ENCODE measurements at regions not wholly inside any gene's neighbourhood (a gene's known extent, or its start where the extent isn't known, plus 50 kb on each side); places are given as distances from the start of the nearest gene placed in this dataset.
"Not testable (repeated sequence)": the region's sequence is repeated elsewhere in the genome, so short reads cannot be mapped to it uniquely, and the experiment has no call there.

- Histone ChIP-seq H3K9me3 (no peaks in the 10 kb centered on the region), H3K27ac (no peak overlapping the region), H3K27me3 (no peaks in the 10 kb centered on the region), H3K4me3 (no peak overlapping the region), H3K4me1 (no peaks in the 10 kb centered on the region), H3K36me3 (no peaks in the 10 kb centered on the region)
- in situ Hi-C loops (cut with MboI; ENCODE audit: low sequenced_read_pairs in 4 of 4), result no loop called here
- intact Hi-C loops (cut with DNase I; ENCODE audit: low total_unique reads), result no loop called here
- TF ChIP-seq CTCF (IDR thresholded peaks at IDR 0.05 in 4 of 5, conservative IDR thresholded peaks at IDR 0.05 in 1 of 5), result no peak
- no peak for TF ChIP-seq POLR2A (IDR thresholded peaks at IDR 0.05)
- ATAC-seq (no peak), DNase-seq (no peak)
Measured at GRCh38 chr5:123976379-123977033, 464.5 kb downstream of the CSNK1G3 start.

DNA sequence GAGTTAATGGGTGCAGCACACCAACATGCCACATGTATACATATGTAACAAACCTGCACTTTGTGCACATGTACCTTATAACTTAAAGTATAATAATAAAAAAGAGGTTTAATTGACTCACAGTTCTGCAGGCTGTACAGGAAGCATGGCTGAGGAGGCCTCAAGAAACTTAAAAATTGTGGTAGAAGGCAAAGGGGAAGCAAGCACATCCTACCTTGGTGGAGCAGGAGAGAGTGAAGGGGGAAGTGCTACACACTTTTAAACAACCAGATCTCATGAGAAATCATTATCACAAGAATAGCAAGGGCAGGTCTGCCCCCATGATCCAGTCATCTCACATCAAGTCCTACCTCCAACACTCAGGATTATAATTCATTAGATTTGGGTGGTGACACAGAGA lies 463.5 kb downstream of the CSNK1G3 start:
- in situ Hi-C loops (cut with MboI; ENCODE audit: low sequenced_read_pairs in 4 of 4); ATAC-seq; H3K9me3 ChIP-seq; H3K4me1 ChIP-seq; H3K36me3 ChIP-seq; H3K27ac ChIP-seq; H3K27me3 ChIP-seq; intact Hi-C loops (cut with DNase I; ENCODE audit: low total_unique reads); H3K4me3 ChIP-seq; DNase-seq: not testable (repeated sequence)

DNA sequence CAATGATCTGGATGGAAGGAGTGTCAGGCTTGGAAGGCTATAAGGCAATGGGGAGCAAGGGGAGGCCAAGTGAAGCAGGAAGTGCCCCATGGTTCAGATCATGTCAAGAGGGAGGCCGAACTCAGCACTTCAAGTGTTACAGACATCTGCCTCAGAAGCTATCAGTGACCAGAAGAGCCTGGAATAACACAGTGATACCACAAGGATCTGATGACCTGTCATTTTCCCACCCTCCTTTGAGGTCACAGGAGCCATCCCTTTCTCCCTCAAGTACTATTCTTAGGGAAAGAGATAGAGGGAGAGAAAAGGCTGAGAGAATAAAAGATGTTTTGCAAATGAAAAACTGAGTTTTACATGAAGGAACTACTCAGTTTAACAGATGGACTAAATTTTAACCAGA lies 454.8 kb downstream of the CSNK1G3 start:
- H3K27me3 ChIP-seq, result no peaks in the 10 kb centered on the region
- no peaks in the 10 kb centered on the region for H3K36me3 ChIP-seq
- TF ChIP-seq POLR2A (IDR thresholded peaks at IDR 0.05) (no peak), CTCF (IDR thresholded peaks at IDR 0.05 in 4 of 5, conservative IDR thresholded peaks at IDR 0.05 in 1 of 5) (no peak)
- H3K27ac ChIP-seq, result no peak overlapping the region
- intact Hi-C loops (cut with DNase I; ENCODE audit: low total_unique reads) (no loop called here), in situ Hi-C loops (cut with MboI; ENCODE audit: low sequenced_read_pairs in 4 of 4) (no loop called here)
- H3K9me3 ChIP-seq, result no peaks in the 10 kb centered on the region
- no peak overlapping the region for H3K4me3 ChIP-seq
- no peak for ATAC-seq
- peaks cover 4 to 5% of the 10 kb centered on the region in 2 donors for H3K4me1 ChIP-seq
- DNase-seq, result no peak

GRCh38 chr5:123965626-123966025 lies 453.6 kb downstream of the CSNK1G3 start:
- intact Hi-C loops (cut with DNase I; ENCODE audit: low total_unique reads), result no loop called here
- no peak for TF ChIP-seq POLR2A (IDR thresholded peaks at IDR 0.05)
- TF ChIP-seq CTCF (IDR thresholded peaks at IDR 0.05 in 4 of 5, conservative IDR thresholded peaks at IDR 0.05 in 1 of 5), result no peak
- ATAC-seq, result no peak

GRCh38 chr5:123964884-123965283 lies 452.9 kb downstream of the CSNK1G3 start:
- Histone ChIP-seq H3K27me3 (no peaks in the 10 kb centered on the region), H3K36me3 (no peaks in the 10 kb centered on the region), H3K4me3 (no peak overlapping the region), H3K9me3 (no peaks in the 10 kb centered on the region), H3K4me1 (peaks cover 4 to 5% of the 10 kb centered on the region in 2 donors), H3K27ac (no peak overlapping the region)
- intact Hi-C loops (cut with DNase I; ENCODE audit: low total_unique reads), result no loop called here
- ATAC-seq (no peak), DNase-seq (no peak)
- in situ Hi-C loops (cut with MboI; ENCODE audit: low sequenced_read_pairs in 4 of 4), result no loop called here
- TF ChIP-seq POLR2A (IDR thresholded peaks at IDR 0.05), result no peak
- TF ChIP-seq CTCF (IDR thresholded peaks at IDR 0.05 in 4 of 5, conservative IDR thresholded peaks at IDR 0.05 in 1 of 5), result no peak

More at GRCh38 chr5:123965626-123966025, 453.6 kb downstream of the CSNK1G3 start:
- DNase-seq, result no peak
- in situ Hi-C loops (cut with MboI; ENCODE audit: low sequenced_read_pairs in 4 of 4), result no loop called here
- H3K9me3 ChIP-seq, result no peaks in the 10 kb centered on the region
- peaks cover 4 to 5% of the 10 kb centered on the region in 2 donors for H3K4me1 ChIP-seq
- no peaks in the 10 kb centered on the region for H3K27me3 ChIP-seq
- H3K27ac ChIP-seq, result no peak overlapping the region
- H3K4me3 ChIP-seq, result no peak overlapping the region
- no peaks in the 10 kb centered on the region for H3K36me3 ChIP-seq

Data from gastrocnemius medialis (tissue), 4 donors.